ENCODE measurements at regions not wholly inside any gene's neighbourhood (a gene's known extent, or its start where the extent isn't known, plus 50 kb on each side); places are given as distances from the start of the nearest gene placed in this dataset.

DNA sequence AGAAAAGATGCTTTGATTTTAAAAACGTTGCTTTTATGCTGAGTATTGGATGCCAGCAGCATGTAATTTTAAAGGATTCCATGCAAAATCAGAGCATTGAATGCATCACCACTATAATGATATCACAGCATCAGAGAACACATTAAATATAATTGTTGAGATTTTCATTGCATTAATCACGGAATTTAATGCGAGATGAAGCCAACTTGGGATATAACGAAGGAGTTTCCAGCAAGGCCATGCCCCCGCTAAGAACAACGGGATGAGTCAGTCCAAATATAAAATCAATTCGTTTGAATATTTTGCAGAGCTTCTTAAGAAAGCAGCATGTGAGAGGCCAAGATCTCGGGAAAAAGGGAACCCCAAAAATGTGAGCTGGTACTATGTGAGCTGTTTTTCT lies 423.4 kb upstream of the CHRM3 start:
- no peak overlapping the region for H3K27ac ChIP-seq (ENCODE audit: low read depth, low read length)
- no peaks in the 10 kb centered on the region for H3K9me3 ChIP-seq (ENCODE audit: control insufficient read depth in 1 of 2, low read length in 2 of 2)
- H3K4me3 ChIP-seq (ENCODE audit: low read depth in 1 of 2, low read length in 2 of 2): no peak overlapping the region
- H3K4me1 ChIP-seq (ENCODE audit: control insufficient read depth in 1 of 2, insufficient read depth in 2 of 2, low read length in 2 of 2): no peaks in the 10 kb centered on the region
- H3K36me3 ChIP-seq (ENCODE audit: control insufficient read depth in 1 of 2, insufficient read depth in 2 of 2, low read length in 2 of 2): no peaks in the 10 kb centered on the region
- no peak overlapping the region for H3K9ac ChIP-seq (ENCODE audit: low read depth in 1 of 2, low read length in 2 of 2)
- no peaks in the 10 kb centered on the region for H3K27me3 ChIP-seq (ENCODE audit: control insufficient read depth in 1 of 2, insufficient read depth in 2 of 2, low read length in 2 of 2)

DNA sequence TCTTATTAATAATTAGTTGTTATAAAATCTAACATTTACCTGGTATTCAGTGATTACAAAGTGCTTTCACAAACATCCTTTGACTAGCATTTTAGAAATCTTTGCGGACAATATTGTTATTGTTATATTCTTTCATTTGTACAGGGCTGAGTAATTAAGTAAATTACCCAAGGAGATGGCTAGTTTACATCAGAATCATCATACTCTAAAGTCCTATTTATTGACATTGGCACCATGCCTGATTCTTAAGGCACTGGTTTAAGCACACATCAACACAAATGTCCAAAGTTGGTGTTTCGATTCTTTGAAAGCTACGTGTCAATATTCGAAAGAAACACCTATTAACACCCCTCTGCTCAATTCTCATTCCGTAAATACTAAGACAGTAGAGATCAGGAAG lies 424.6 kb upstream of the CHRM3 start:
- Histone ChIP-seq H3K27me3 (ENCODE audit: control insufficient read depth in 1 of 2, insufficient read depth in 2 of 2, low read length in 2 of 2) (no peaks in the 10 kb centered on the region), H3K27ac (ENCODE audit: low read depth, low read length) (no peak overlapping the region), H3K9ac (ENCODE audit: low read depth in 1 of 2, low read length in 2 of 2) (no peak overlapping the region)

DNA sequence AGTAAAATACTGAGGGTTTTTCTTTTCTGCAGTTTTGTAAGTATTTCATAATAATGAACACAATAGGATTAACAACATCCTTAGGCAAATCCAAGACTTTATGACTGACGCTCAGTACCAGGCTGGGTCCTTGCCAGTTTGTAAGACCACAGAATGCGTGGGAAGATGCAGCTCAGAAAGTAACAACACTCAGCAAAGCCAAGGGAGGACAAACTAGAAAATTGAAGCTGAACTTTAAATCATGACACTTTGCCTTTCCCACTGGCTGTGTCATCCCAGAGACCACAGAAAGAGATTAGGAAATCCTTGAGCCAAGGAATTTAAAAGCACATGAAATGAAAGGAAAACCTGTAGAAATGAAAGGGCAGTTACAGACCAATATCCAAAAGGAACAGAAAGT lies 426.3 kb upstream of the CHRM3 start:
- no peak overlapping the region for H3K4me3 ChIP-seq (ENCODE audit: low read depth in 1 of 2, low read length in 2 of 2)
- H3K27me3 ChIP-seq (ENCODE audit: control insufficient read depth in 1 of 2, insufficient read depth in 2 of 2, low read length in 2 of 2): no peaks in the 10 kb centered on the region
- no peaks in the 10 kb centered on the region for H3K36me3 ChIP-seq (ENCODE audit: control insufficient read depth in 1 of 2, insufficient read depth in 2 of 2, low read length in 2 of 2)
- H3K27ac ChIP-seq (ENCODE audit: low read depth, low read length): no peak overlapping the region
- H3K9me3 ChIP-seq (ENCODE audit: control insufficient read depth in 1 of 2, low read length in 2 of 2): no peaks in the 10 kb centered on the region
- H3K4me1 ChIP-seq (ENCODE audit: control insufficient read depth in 1 of 2, insufficient read depth in 2 of 2, low read length in 2 of 2): no peaks in the 10 kb centered on the region
- H3K9ac ChIP-seq (ENCODE audit: low read depth in 1 of 2, low read length in 2 of 2): no peak overlapping the region

More for the DNA sequence above, 424.6 kb upstream of the CHRM3 start:
- H3K4me1 ChIP-seq (ENCODE audit: control insufficient read depth in 1 of 2, insufficient read depth in 2 of 2, low read length in 2 of 2): no peaks in the 10 kb centered on the region
- H3K36me3 ChIP-seq (ENCODE audit: control insufficient read depth in 1 of 2, insufficient read depth in 2 of 2, low read length in 2 of 2): no peaks in the 10 kb centered on the region
- H3K4me3 ChIP-seq (ENCODE audit: low read depth in 1 of 2, low read length in 2 of 2): no peak overlapping the region
- no peaks in the 10 kb centered on the region for H3K9me3 ChIP-seq (ENCODE audit: control insufficient read depth in 1 of 2, low read length in 2 of 2)

DNA sequence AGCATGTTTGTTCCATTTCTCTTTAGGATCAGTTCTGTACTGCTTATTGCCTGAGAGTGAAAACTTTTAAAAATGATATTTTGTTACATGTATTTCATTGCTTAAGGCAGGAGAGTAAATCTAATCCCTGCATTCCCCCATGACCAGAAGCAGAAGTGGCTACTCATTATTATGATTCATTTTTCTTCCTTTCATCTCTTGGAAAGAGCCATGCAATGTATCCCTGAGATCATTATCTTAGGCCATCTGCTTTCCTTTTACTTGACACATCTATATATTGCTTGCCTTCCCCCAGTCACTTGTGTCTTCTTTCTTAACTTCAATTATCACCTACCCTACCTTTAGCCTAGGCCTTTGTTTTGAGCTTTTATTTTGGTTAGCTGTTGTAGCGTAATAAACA lies 430.4 kb upstream of the CHRM3 start:
- no peaks in the 10 kb centered on the region for H3K36me3 ChIP-seq (ENCODE audit: control insufficient read depth in 1 of 2, insufficient read depth in 2 of 2, low read length in 2 of 2)
- no peak overlapping the region for H3K27ac ChIP-seq (ENCODE audit: low read depth, low read length)
- no peaks in the 10 kb centered on the region for H3K27me3 ChIP-seq (ENCODE audit: control insufficient read depth in 1 of 2, insufficient read depth in 2 of 2, low read length in 2 of 2)
- no peak overlapping the region for H3K9ac ChIP-seq (ENCODE audit: low read depth in 1 of 2, low read length in 2 of 2)
- no peak overlapping the region for H3K4me3 ChIP-seq (ENCODE audit: low read depth in 1 of 2, low read length in 2 of 2)
- H3K4me1 ChIP-seq (ENCODE audit: control insufficient read depth in 1 of 2, insufficient read depth in 2 of 2, low read length in 2 of 2): no peaks in the 10 kb centered on the region
- no peaks in the 10 kb centered on the region for H3K9me3 ChIP-seq (ENCODE audit: control insufficient read depth in 1 of 2, low read length in 2 of 2)

DNA sequence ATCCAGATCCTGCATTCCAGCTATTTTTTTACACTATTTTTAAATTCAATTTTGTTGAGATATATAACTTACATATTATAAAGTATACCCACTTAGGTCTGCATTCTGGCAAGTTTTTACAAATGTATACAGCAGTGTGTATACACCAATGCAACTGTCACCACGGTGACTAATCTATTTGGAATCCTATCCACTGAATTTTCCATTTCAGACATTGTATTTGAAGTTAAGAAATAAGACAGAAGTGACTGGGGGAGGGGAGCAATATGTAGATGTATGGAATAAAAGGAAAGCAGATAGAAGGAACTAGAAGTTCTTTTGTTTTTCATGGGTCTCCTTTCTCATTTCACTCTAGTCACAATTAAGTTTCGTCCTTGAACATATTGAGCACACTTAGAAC lies 431.5 kb upstream of the CHRM3 start:
- Histone ChIP-seq H3K4me1 (ENCODE audit: control insufficient read depth in 1 of 2, insufficient read depth in 2 of 2, low read length in 2 of 2) (no peaks in the 10 kb centered on the region), H3K4me3 (ENCODE audit: low read depth in 1 of 2, low read length in 2 of 2) (no peak overlapping the region), H3K9ac (ENCODE audit: low read depth in 1 of 2, low read length in 2 of 2) (no peak overlapping the region), H3K27me3 (ENCODE audit: control insufficient read depth in 1 of 2, insufficient read depth in 2 of 2, low read length in 2 of 2) (no peaks in the 10 kb centered on the region), H3K27ac (ENCODE audit: low read depth, low read length) (no peak overlapping the region), H3K36me3 (ENCODE audit: control insufficient read depth in 1 of 2, insufficient read depth in 2 of 2, low read length in 2 of 2) (no peaks in the 10 kb centered on the region), H3K9me3 (ENCODE audit: control insufficient read depth in 1 of 2, low read length in 2 of 2) (no peaks in the 10 kb centered on the region)

DNA sequence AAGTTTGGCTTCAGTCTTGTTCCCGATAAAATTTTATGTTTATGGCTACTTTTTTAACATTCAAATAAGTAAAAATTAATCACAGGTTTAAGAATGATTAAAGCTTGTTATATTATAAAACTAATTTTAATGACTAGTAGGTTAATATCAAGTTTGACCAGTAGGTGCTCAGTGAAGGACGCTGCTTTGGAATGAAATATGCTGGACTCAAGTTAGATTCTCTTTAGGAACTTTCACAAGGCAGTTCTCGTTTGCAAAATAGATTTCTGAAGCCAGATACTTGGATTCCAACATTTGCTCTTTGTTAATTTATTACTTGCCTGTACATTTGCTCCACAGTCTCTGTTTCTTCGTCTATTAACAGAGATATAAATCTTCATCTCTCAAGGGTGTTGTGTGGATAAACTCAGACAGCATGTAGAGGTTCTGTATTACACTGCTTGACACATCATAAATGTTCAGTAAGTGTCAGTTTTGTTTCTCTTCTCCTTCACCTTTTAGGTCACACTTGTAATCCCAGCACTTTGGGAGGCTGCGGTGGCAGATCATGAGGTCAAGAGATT lies 432.8 kb upstream of the CHRM3 start:
- Histone ChIP-seq H3K4me3 (ENCODE audit: low read depth in 1 of 2, low read length in 2 of 2) (no peak overlapping the region), H3K9ac (ENCODE audit: low read depth in 1 of 2, low read length in 2 of 2) (no peak overlapping the region), H3K27ac (ENCODE audit: low read depth, low read length) (no peak overlapping the region), H3K36me3 (ENCODE audit: control insufficient read depth in 1 of 2, insufficient read depth in 2 of 2, low read length in 2 of 2) (no peaks in the 10 kb centered on the region), H3K9me3 (ENCODE audit: control insufficient read depth in 1 of 2, low read length in 2 of 2) (no peaks in the 10 kb centered on the region), H3K27me3 (ENCODE audit: control insufficient read depth in 1 of 2, insufficient read depth in 2 of 2, low read length in 2 of 2) (no peaks in the 10 kb centered on the region), H3K4me1 (ENCODE audit: control insufficient read depth in 1 of 2, insufficient read depth in 2 of 2, low read length in 2 of 2) (no peaks in the 10 kb centered on the region)

DNA sequence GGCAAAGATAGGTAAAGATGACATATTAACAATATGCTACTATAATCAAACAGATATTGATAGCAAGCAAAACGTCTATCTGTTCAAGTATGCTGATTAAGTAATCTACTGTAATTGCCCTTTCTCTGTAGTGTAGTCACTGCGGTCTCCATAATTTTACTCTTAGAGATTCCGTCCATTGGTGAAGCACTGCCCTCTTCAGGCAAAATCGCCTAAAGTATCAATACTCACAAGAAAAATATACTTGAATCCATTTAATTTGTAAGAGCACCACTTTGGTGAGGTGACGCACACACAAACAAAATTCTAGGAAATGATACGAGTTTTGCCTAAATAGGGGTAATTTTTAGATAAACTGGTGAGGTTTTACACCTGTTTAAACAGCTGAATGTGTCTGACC lies 434.6 kb upstream of the CHRM3 start:
- Histone ChIP-seq H3K36me3 (ENCODE audit: control insufficient read depth in 1 of 2, insufficient read depth in 2 of 2, low read length in 2 of 2) (no peaks in the 10 kb centered on the region), H3K27ac (ENCODE audit: low read depth, low read length) (no peak overlapping the region), H3K4me3 (ENCODE audit: low read depth in 1 of 2, low read length in 2 of 2) (no peak overlapping the region), H3K4me1 (ENCODE audit: control insufficient read depth in 1 of 2, insufficient read depth in 2 of 2, low read length in 2 of 2) (no peaks in the 10 kb centered on the region), H3K9ac (ENCODE audit: low read depth in 1 of 2, low read length in 2 of 2) (no peak overlapping the region), H3K9me3 (ENCODE audit: control insufficient read depth in 1 of 2, low read length in 2 of 2) (no peaks in the 10 kb centered on the region), H3K27me3 (ENCODE audit: control insufficient read depth in 1 of 2, insufficient read depth in 2 of 2, low read length in 2 of 2) (no peaks in the 10 kb centered on the region)

DNA sequence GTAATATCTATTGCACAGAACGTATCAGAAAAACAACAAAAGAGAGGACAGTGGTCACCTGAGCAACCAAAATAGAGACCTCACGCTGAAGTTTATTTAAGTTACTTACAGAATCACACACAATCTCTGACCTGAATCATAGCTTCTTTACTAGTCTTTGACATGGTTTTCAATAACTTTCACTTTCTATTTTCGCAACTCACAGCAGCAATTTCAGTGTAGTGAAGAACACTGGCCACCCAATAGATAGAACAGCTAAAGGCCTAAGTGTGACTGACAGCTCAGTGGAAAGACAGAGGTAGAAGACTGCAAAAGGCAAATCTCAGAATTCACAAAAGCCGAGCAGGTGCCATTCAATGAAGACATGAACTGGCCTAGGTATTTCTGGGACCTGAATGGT lies 435.6 kb upstream of the CHRM3 start:
- no peak overlapping the region for H3K27ac ChIP-seq (ENCODE audit: low read depth, low read length)
- H3K4me1 ChIP-seq (ENCODE audit: control insufficient read depth in 1 of 2, insufficient read depth in 2 of 2, low read length in 2 of 2): no peaks in the 10 kb centered on the region
- H3K27me3 ChIP-seq (ENCODE audit: control insufficient read depth in 1 of 2, insufficient read depth in 2 of 2, low read length in 2 of 2): no peaks in the 10 kb centered on the region
- no peak overlapping the region for H3K9ac ChIP-seq (ENCODE audit: low read depth in 1 of 2, low read length in 2 of 2)
- H3K4me3 ChIP-seq (ENCODE audit: low read depth in 1 of 2, low read length in 2 of 2): peak overlapping the region in 1 of 2 donors; percentile 44
- no peaks in the 10 kb centered on the region for H3K9me3 ChIP-seq (ENCODE audit: control insufficient read depth in 1 of 2, low read length in 2 of 2)
- H3K36me3 ChIP-seq (ENCODE audit: control insufficient read depth in 1 of 2, insufficient read depth in 2 of 2, low read length in 2 of 2): no peaks in the 10 kb centered on the region

DNA sequence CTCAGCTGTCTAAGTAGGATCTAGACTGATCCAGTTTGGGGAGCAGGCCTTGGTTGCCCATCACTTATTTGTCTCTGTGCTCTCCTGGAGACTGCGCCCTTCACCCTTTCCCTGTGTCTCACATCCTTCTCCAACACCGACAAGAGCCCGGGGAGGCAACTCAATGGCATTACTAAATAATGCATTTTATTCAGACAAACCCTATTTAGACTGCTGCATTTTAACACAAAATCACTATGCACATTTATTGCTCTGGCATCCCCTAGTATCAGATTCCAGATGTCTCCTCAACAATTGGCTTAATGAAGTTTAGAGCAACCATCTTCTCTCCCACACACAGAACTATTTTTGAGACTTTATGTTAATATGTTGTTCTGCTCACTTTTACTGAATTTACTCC lies 436.4 kb upstream of the CHRM3 start:
- H3K27me3 ChIP-seq (ENCODE audit: control insufficient read depth in 1 of 2, insufficient read depth in 2 of 2, low read length in 2 of 2): no peaks in the 10 kb centered on the region
- no peak overlapping the region for H3K4me3 ChIP-seq (ENCODE audit: low read depth in 1 of 2, low read length in 2 of 2)
- no peaks in the 10 kb centered on the region for H3K4me1 ChIP-seq (ENCODE audit: control insufficient read depth in 1 of 2, insufficient read depth in 2 of 2, low read length in 2 of 2)
- H3K27ac ChIP-seq (ENCODE audit: low read depth, low read length): no peak overlapping the region
- no peak overlapping the region for H3K9ac ChIP-seq (ENCODE audit: low read depth in 1 of 2, low read length in 2 of 2)
- H3K36me3 ChIP-seq (ENCODE audit: control insufficient read depth in 1 of 2, insufficient read depth in 2 of 2, low read length in 2 of 2): no peaks in the 10 kb centered on the region
- no peaks in the 10 kb centered on the region for H3K9me3 ChIP-seq (ENCODE audit: control insufficient read depth in 1 of 2, low read length in 2 of 2)

DNA sequence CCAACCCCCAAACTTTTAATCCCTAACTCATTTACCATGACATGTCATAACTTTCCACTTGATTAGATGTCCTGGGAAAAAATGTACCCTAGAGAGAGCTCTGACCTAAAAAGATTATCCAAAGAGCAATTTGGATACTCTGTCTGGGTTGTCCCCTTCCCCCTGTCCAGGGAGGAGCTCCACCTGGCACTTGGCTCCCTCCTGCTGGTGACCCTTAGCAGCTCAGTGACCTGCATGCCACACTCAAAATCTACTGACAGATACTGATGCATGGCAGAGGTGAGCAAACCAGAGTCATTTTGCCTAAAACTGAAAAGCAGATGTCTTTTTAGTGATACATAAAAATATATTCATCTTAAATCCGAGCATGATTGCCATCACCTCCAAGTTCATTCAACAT lies 442.3 kb upstream of the CHRM3 start:
- Histone ChIP-seq H3K9me3 (ENCODE audit: control insufficient read depth in 1 of 2, low read length in 2 of 2) (no peaks in the 10 kb centered on the region), H3K4me3 (ENCODE audit: low read depth in 1 of 2, low read length in 2 of 2) (no peak overlapping the region), H3K36me3 (ENCODE audit: control insufficient read depth in 1 of 2, insufficient read depth in 2 of 2, low read length in 2 of 2) (no peaks in the 10 kb centered on the region), H3K9ac (ENCODE audit: low read depth in 1 of 2, low read length in 2 of 2) (no peak overlapping the region), H3K27me3 (ENCODE audit: control insufficient read depth in 1 of 2, insufficient read depth in 2 of 2, low read length in 2 of 2) (no peaks in the 10 kb centered on the region), H3K27ac (ENCODE audit: low read depth, low read length) (no peak overlapping the region), H3K4me1 (ENCODE audit: control insufficient read depth in 1 of 2, insufficient read depth in 2 of 2, low read length in 2 of 2) (no peaks in the 10 kb centered on the region)

DNA sequence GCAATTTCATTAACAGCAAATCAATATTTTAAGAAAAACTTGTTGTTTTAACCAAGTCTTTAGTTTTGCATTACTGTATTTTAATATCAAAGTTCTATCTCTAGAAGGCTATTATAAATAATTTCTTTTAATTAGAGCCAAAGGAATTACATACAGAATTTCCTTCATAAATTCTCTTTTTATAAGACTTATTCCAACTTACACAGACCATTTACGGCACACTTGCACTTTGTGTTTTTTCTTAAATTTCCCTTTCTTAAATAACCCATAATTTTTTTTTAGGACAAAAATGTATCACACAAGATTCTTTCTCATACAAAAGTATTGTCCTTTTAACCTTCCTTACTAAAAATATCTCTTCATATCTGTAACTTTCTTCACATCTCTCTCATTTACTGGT lies 458.5 kb upstream of the CHRM3 start:
- Histone ChIP-seq H3K27me3 (ENCODE audit: control insufficient read depth in 1 of 2, insufficient read depth in 2 of 2, low read length in 2 of 2) (no peaks in the 10 kb centered on the region), H3K9me3 (ENCODE audit: control insufficient read depth in 1 of 2, low read length in 2 of 2) (no peaks in the 10 kb centered on the region), H3K4me3 (ENCODE audit: low read depth in 1 of 2, low read length in 2 of 2) (no peak overlapping the region), H3K9ac (ENCODE audit: low read depth in 1 of 2, low read length in 2 of 2) (no peak overlapping the region), H3K27ac (ENCODE audit: low read depth, low read length) (no peak overlapping the region), H3K36me3 (ENCODE audit: control insufficient read depth in 1 of 2, insufficient read depth in 2 of 2, low read length in 2 of 2) (no peaks in the 10 kb centered on the region), H3K4me1 (ENCODE audit: control insufficient read depth in 1 of 2, insufficient read depth in 2 of 2, low read length in 2 of 2) (no peaks in the 10 kb centered on the region)
